ENCODE measurements at regions not wholly inside any gene's neighbourhood (a gene's known extent, or its start where the extent isn't known, plus 50 kb on each side); places are given as distances from the start of the nearest gene placed in this dataset.

- no peak overlapping the region for H3K4me3 Mint-ChIP-seq
- peaks cover 25% of the 10 kb centered on the region for H4K20me1 ChIP-seq (ENCODE audit: low read depth)
These were observed 57.4 kb upstream of the ULK4 start for GRCh38 chr3:42019144-42019952.

GRCh38 chr3:42014921-42015533 lies 53.1 kb upstream of the ULK4 start:
- H2AFZ ChIP-seq (replicated peaks), result no peak overlapping the region
- peak overlapping the region; percentile 55 for H3K27ac Mint-ChIP-seq
- H3K79me2 ChIP-seq (ENCODE audit: low read depth), result peaks cover 60% of the 10 kb centered on the region
- peak; percentile 51 for DNase-seq (ENCODE audit: low spot score)
- no peak overlapping the region for H3K9ac ChIP-seq
- peak overlapping the region; percentile 87 for H3K4me2 ChIP-seq
- H3F3A ChIP-seq (ENCODE audit: low read depth), result peaks cover 24% of the 10 kb centered on the region
- peak overlapping the region; percentile 92 for H3K4me3 Mint-ChIP-seq
- H3K9me3 ChIP-seq (ENCODE audit: low read depth), result no peaks in the 10 kb centered on the region
- peaks cover 12% of the 10 kb centered on the region for H3K4me1 ChIP-seq
- peaks cover 4% of the 10 kb centered on the region for H3K36me3 Mint-ChIP-seq
- peaks cover 9% of the 10 kb centered on the region for H3K27me3 Mint-ChIP-seq (ENCODE audit: insufficient read depth, low read depth)
- peak overlapping the region; percentile 86 for H3K4me3 ChIP-seq
- H3K9me3 Mint-ChIP-seq, result no peaks in the 10 kb centered on the region
- H3K27ac ChIP-seq, result no peak overlapping the region
- no peaks in the 10 kb centered on the region for H3K27me3 ChIP-seq
- peaks cover 34% of the 10 kb centered on the region for H3K4me1 Mint-ChIP-seq
- no peaks in the 10 kb centered on the region for H3K36me3 ChIP-seq
- peaks cover 27% of the 10 kb centered on the region for H4K20me1 ChIP-seq (ENCODE audit: low read depth)
- TF ChIP-seq CTCF (IDR thresholded peaks at IDR 0.05) (no peak), EZH2 (IDR thresholded peaks at IDR 0.05) (no peak), EZH2phosphoT487 (IDR thresholded peaks at IDR 0.05) (no peak)

More at GRCh38 chr3:42019144-42019952, 57.4 kb upstream of the ULK4 start:
- no peak for DNase-seq (ENCODE audit: low spot score)
- H3K36me3 Mint-ChIP-seq, result peaks cover 11% of the 10 kb centered on the region
- Histone ChIP-seq H3K27ac (no peak overlapping the region), H3K79me2 (ENCODE audit: low read depth) (peaks cover 100% of the 10 kb centered on the region), H3K36me3 (no peaks in the 10 kb centered on the region), H3K4me1 (peaks cover 45% of the 10 kb centered on the region), H3K9ac (no peak overlapping the region), H3K4me3 (no peak overlapping the region), H3F3A (ENCODE audit: low read depth) (peaks cover 23% of the 10 kb centered on the region), H3K9me3 (ENCODE audit: low read depth) (no peaks in the 10 kb centered on the region), H2AFZ (replicated peaks) (no peak overlapping the region), H3K4me2 (no peak overlapping the region), H3K27me3 (no peaks in the 10 kb centered on the region)
- no peak overlapping the region for H3K27ac Mint-ChIP-seq
- TF ChIP-seq CTCF (IDR thresholded peaks at IDR 0.05) (no peak), EZH2 (IDR thresholded peaks at IDR 0.05) (no peak), EZH2phosphoT487 (IDR thresholded peaks at IDR 0.05) (no peak)
- peaks cover 8% of the 10 kb centered on the region for H3K27me3 Mint-ChIP-seq (ENCODE audit: insufficient read depth, low read depth)
- H3K9me3 Mint-ChIP-seq, result no peaks in the 10 kb centered on the region
- H3K4me1 Mint-ChIP-seq, result peaks cover 61% of the 10 kb centered on the region

GRCh38 chr3:42014458-42014920 lies 52.6 kb upstream of the ULK4 start:
- H3K36me3 ChIP-seq, result no peaks in the 10 kb centered on the region
- Mint-ChIP-seq H3K4me3 (peak overlapping the region; percentile 92), H3K9me3 (no peaks in the 10 kb centered on the region), H3K36me3 (peaks cover 4% of the 10 kb centered on the region), H3K4me1 (peaks cover 30% of the 10 kb centered on the region), H3K27ac (peak overlapping the region; percentile 55), H3K27me3 (ENCODE audit: insufficient read depth, low read depth) (peaks cover 9% of the 10 kb centered on the region)
- peak overlapping the region; percentile 87 for H3K4me2 ChIP-seq
- H4K20me1 ChIP-seq (ENCODE audit: low read depth), result peaks cover 27% of the 10 kb centered on the region
- TF ChIP-seq CTCF (IDR thresholded peaks at IDR 0.05), result no peak
- no peak for TF ChIP-seq EZH2phosphoT487 (IDR thresholded peaks at IDR 0.05)
- TF ChIP-seq EZH2 (IDR thresholded peaks at IDR 0.05), result no peak
- peak; percentile 37 for DNase-seq (ENCODE audit: low spot score)
- peak overlapping the region; percentile 86 for H3K4me3 ChIP-seq
- H3K9ac ChIP-seq, result peak overlapping the region; percentile 17
- H3K79me2 ChIP-seq (ENCODE audit: low read depth), result peaks cover 55% of the 10 kb centered on the region
- H3K9me3 ChIP-seq (ENCODE audit: low read depth), result no peaks in the 10 kb centered on the region
- H3K27me3 ChIP-seq, result no peaks in the 10 kb centered on the region
- peaks cover 24% of the 10 kb centered on the region for H3F3A ChIP-seq (ENCODE audit: low read depth)
- peaks cover 12% of the 10 kb centered on the region for H3K4me1 ChIP-seq
- H3K27ac ChIP-seq, result no peak overlapping the region
- peak overlapping the region; percentile 27 for H2AFZ ChIP-seq (replicated peaks)
